H1 (cell line): ENCODE measurements at regions not wholly inside any gene's neighbourhood (a gene's known extent, or its start where the extent isn't known, plus 50 kb on each side); places are given as distances from the start of the nearest gene placed in this dataset.

Source experiments
- CTCF ChIA-PET: fragments of 300-600 bp; sonication (Branson Sonifier 250); formaldehyde crosslinking; loops from one replicate; lab custom pipeline; 2021; ENCODE audit not compliant: partially characterized antibody; lab: Charles Lee
- POLR2A ChIA-PET: fragments of 300-600 bp; sonication (Branson Sonifier 250); formaldehyde crosslinking; loops from one replicate; lab custom pipeline; 2021; ENCODE audit warnings: inconsistent platforms; ENCODE audit not compliant: partially characterized antibody; lab: Charles Lee
- DNase-seq, 2 experiments: peaks; one replicate each; pipeline versions ENCODE4 v3.0.0 to v3.0.0-alpha.2; 2010 to 2022; ENCODE audit warnings: low spot score in 2 of 2, low read depth in 1 of 2, mixed read lengths in 1 of 2
- FAIRE-seq: peaks from 2 replicates; lab custom pipeline; 2011; peaks lifted over from hg19 to GRCh38; lab: Jason Lieb, UNC
- H2AFZ ChIP-seq: 2 replicates; pipeline ENCODE4 v1.8.1; 2012; ENCODE audit warnings: low read length, inconsistent platforms
- H2AK5ac ChIP-seq: 2 replicates; pipeline ENCODE4 v1.6.1; 2013; ENCODE audit warnings: low read depth, low read length
- H2BK120ac ChIP-seq: replicated peaks from 2 replicates; pipeline ENCODE3; 2013; ENCODE audit warnings: low read depth, low read length, inconsistent platforms
- H2BK12ac ChIP-seq: 2 replicates; pipeline ENCODE4 v1.6.1; 2013; ENCODE audit warnings: low read depth, low read length
- H2BK15ac ChIP-seq: 2 replicates; pipeline ENCODE4 v1.6.1; 2013; ENCODE audit warnings: low read length
- H2BK20ac ChIP-seq: 2 replicates; pipeline ENCODE4 v1.6.1; 2013; ENCODE audit warnings: low read length
- H2BK5ac ChIP-seq: 2 replicates; pipeline ENCODE4 v1.6.1; 2013; ENCODE audit warnings: low read depth, low read length
- H3K14ac ChIP-seq: 2 replicates; pipeline ENCODE4 v1.6.1; 2013; ENCODE audit warnings: inconsistent platforms; ENCODE audit not compliant: insufficient read length
- H3K18ac ChIP-seq: 2 replicates; pipeline ENCODE4 v1.6.1; 2013; ENCODE audit warnings: low read length; ENCODE audit errors: extremely low read depth
- H3K23ac ChIP-seq: 2 replicates; pipeline ENCODE4 v1.6.1; 2013; ENCODE audit warnings: inconsistent platforms; ENCODE audit not compliant: insufficient read length
- H3K23me2 ChIP-seq: 2 replicates; pipeline ENCODE4 v1.6.1; 2013; ENCODE audit warnings: low read depth, low read length
- H3K27ac ChIP-seq: 2 replicates; pipeline ENCODE4 v1.6.1; 2011; ENCODE audit warnings: low read depth, low read length, inconsistent platforms
- H3K27me3 ChIP-seq, 4 experiments: replicated peaks in 1 of 4; 1 replicate in 1 of 4; 2 replicates in 3 of 4; pipeline versions ENCODE4 v1.6.1 to v1.8.1; 2011 to 2013; ENCODE audit warnings: low read length in 3 of 4, mild to moderate bottlenecking in 3 of 4, inconsistent platforms in 2 of 4, mixed read lengths in 2 of 4, moderate library complexity in 1 of 4; ENCODE audit not compliant: control insufficient read depth in 3 of 4, insufficient read depth in 3 of 4; ENCODE audit errors: extremely low read depth in 1 of 4
- H3K36me3 ChIP-seq, 4 experiments: 2 replicates each; pipeline versions ENCODE4 v1.6.1 to v1.8.1; 2011 to 2013; ENCODE audit warnings: mild to moderate bottlenecking in 4 of 4, low read length in 3 of 4, moderate library complexity in 2 of 4, control low read depth in 1 of 4, inconsistent platforms in 1 of 4; ENCODE audit not compliant: insufficient read depth in 4 of 4, control insufficient read depth in 2 of 4
- H3K4ac ChIP-seq: replicated peaks from 2 replicates; pipeline ENCODE3; 2013; ENCODE audit warnings: low read length, low read depth, mixed read lengths, inconsistent platforms; ENCODE audit not compliant: insufficient read length
- H3K4me1 ChIP-seq, 4 experiments: replicated peaks in 1 of 4; 1 replicate in 1 of 4; 2 replicates in 3 of 4; pipeline versions ENCODE4 v1.6.1 to v1.8.1; 2011 to 2013; ENCODE audit warnings: low read length in 3 of 4, inconsistent platforms in 2 of 4, mixed read lengths in 1 of 4; ENCODE audit not compliant: insufficient read depth in 4 of 4, control insufficient read depth in 3 of 4
- H3K4me2 ChIP-seq, 2 experiments: 2 replicates each; pipeline versions ENCODE4 v1.6.1 to v1.8.1; 2011 to 2013; ENCODE audit warnings: low read depth in 2 of 2, low read length in 2 of 2, control low read depth in 1 of 2, inconsistent platforms in 1 of 2, mild to moderate bottlenecking in 1 of 2; ENCODE audit not compliant: insufficient read depth in 1 of 2
- H3K4me3 ChIP-seq, 4 experiments: fragments of 200-600, 300-600 bp in 1 of 4; sonication (generic), shearing (Covaris generic), sonication (Bioruptor Twin) in 1 of 4; 2 replicates each; pipeline versions ENCODE4 v1.5.1 to v1.8.1; 2011 to 2016; ENCODE audit warnings: low read length in 4 of 4, low read depth in 3 of 4, control low read depth in 2 of 4, inconsistent platforms in 2 of 4, mild to moderate bottlenecking in 2 of 4, mixed read lengths in 1 of 4, moderate library complexity in 1 of 4; ENCODE audit not compliant: insufficient read depth in 2 of 4; ENCODE audit errors: extremely low read depth in 1 of 4
- H3K56ac ChIP-seq: replicated peaks from 2 replicates; pipeline ENCODE3; 2013; ENCODE audit warnings: low read depth, mild to moderate bottlenecking, mixed read lengths, low read length, inconsistent platforms; ENCODE audit not compliant: insufficient read length
- H3K79me1 ChIP-seq: 2 replicates; pipeline ENCODE4 v1.6.1; 2013; ENCODE audit warnings: low read depth, low read length, control low read depth
- H3K79me2 ChIP-seq, 2 experiments: 2 replicates each; pipeline versions ENCODE4 v1.6.1 to v1.8.1; 2012 to 2013; ENCODE audit warnings: low read length in 2 of 2, mild to moderate bottlenecking in 2 of 2, inconsistent platforms in 1 of 2; ENCODE audit not compliant: insufficient read depth in 2 of 2, control insufficient read depth in 1 of 2
- H3K9ac ChIP-seq, 4 experiments: replicated peaks in 1 of 4; 1 replicate in 1 of 4; 2 replicates in 3 of 4; pipeline versions ENCODE4 v1.6.1 to v1.8.1; 2011 to 2013; ENCODE audit warnings: low read depth in 3 of 4, low read length in 3 of 4, control low read depth in 2 of 4, mild to moderate bottlenecking in 2 of 4, moderate library complexity in 2 of 4, inconsistent platforms in 1 of 4; ENCODE audit errors: extremely low read depth in 1 of 4
- H3K9me3 ChIP-seq, 2 experiments: 2 replicates each; pipeline versions ENCODE4 v1.6.1 to v1.8.1; 2012 to 2013; ENCODE audit warnings: mild to moderate bottlenecking in 2 of 2, moderate library complexity in 2 of 2, control low read depth in 1 of 2, inconsistent platforms in 1 of 2, low read depth in 1 of 2, low read length in 1 of 2, mixed read lengths in 1 of 2; ENCODE audit not compliant: insufficient read depth in 2 of 2
- H4K20me1 ChIP-seq, 2 experiments: replicated peaks in 1 of 2; 2 replicates each; pipeline versions ENCODE3 to v1.8.1; 2011 to 2013; ENCODE audit warnings: inconsistent platforms in 2 of 2, low read length in 2 of 2, mild to moderate bottlenecking in 1 of 2; ENCODE audit not compliant: insufficient read depth in 2 of 2, control insufficient read depth in 1 of 2
- H4K5ac ChIP-seq: 2 replicates; pipeline ENCODE4 v1.6.1; 2013; ENCODE audit warnings: low read length, low read depth, mixed read lengths, inconsistent platforms; ENCODE audit not compliant: insufficient read length
- H4K8ac ChIP-seq: 2 replicates; pipeline ENCODE4 v1.8.0; 2013; ENCODE audit warnings: mild to moderate bottlenecking, moderate library complexity, low read length, inconsistent platforms; ENCODE audit not compliant: insufficient read depth; ENCODE audit errors: extremely low read depth
- H4K91ac ChIP-seq: replicated peaks from 2 replicates; pipeline ENCODE3; 2013; ENCODE audit warnings: low read length, mixed read lengths, inconsistent platforms; ENCODE audit not compliant: insufficient read length
- CHD1 ChIP-seq: IDR thresholded peaks from 2 replicates; pipeline ENCODE4 v1.6.1; 2012; ENCODE audit warnings: low read depth, low read length, improper control_type of control experiment
- CTBP2 ChIP-seq: IDR thresholded peaks from 2 replicates; pipeline ENCODE4 v1.7.0; 2011; ENCODE audit warnings: borderline replicate concordance, mild to moderate bottlenecking, moderate library complexity, mixed read lengths, low read length; ENCODE audit not compliant: insufficient read depth, insufficient read length
- GTF2F1 ChIP-seq: IDR thresholded peaks from 2 replicates; pipeline ENCODE4 v1.6.1; 2012; ENCODE audit warnings: low read depth, low read length, improper control_type of control experiment, borderline replicate concordance
- POLR2A ChIP-seq, 2 experiments: IDR thresholded peaks; 1 replicate in 1 of 2; 2 replicates in 1 of 2; pipeline ENCODE4 v1.6.1; 2011; ENCODE audit warnings: low read depth in 2 of 2, low read length in 2 of 2, mild to moderate bottlenecking in 2 of 2; ENCODE audit errors: control extremely low read depth in 1 of 2
- SAP30 ChIP-seq: fragments of 300-600 bp; sonication (generic); IDR thresholded peaks from 2 replicates; pipeline ENCODE4 v1.7.1; 2012; ENCODE audit warnings: low read length, moderate library complexity, mild to moderate bottlenecking, inconsistent platforms; ENCODE audit not compliant: insufficient read depth, insufficient replicate concordance
- SIN3A ChIP-seq, 2 experiments: IDR thresholded peaks in 1 of 2; conservative IDR thresholded peaks in 1 of 2; 2 replicates each; pipeline ENCODE4 v1.6.1; 2011 to 2012; ENCODE audit warnings: low read length in 2 of 2, improper control_type of control experiment in 1 of 2, low read depth in 1 of 2, mild to moderate bottlenecking in 1 of 2
- TAF7 ChIP-seq: optimal IDR thresholded peaks from 2 replicates; pipeline ENCODE3; 2011; ENCODE audit warnings: low read depth, mild to moderate bottlenecking, inconsistent platforms, low read length, moderate library complexity, borderline replicate concordance
- TEAD4 ChIP-seq: IDR thresholded peaks from 2 replicates; pipeline ENCODE4 v1.6.1; 2012; ENCODE audit warnings: low read depth, low read length, inconsistent platforms, mixed read lengths
- WGBS, 2 experiments: shearing (Covaris generic) in 1 of 2; methylation state at CpG; one replicate each; pipeline versions ENCODE4 v1.1.6 to v1.1.7; 2013 to 2015; ENCODE audit warnings: low lambda C conversion rate in 2 of 2, mixed read lengths in 2 of 2, inconsistent platforms in 1 of 2, low coverage in 1 of 2, missing lambda C conversion rate in 1 of 2; ENCODE audit not compliant: insufficient replicate concordance in 2 of 2, insufficient coverage in 1 of 2, insufficient read length in 1 of 2; ENCODE audit errors: extremely low coverage in 1 of 2, missing lambda C conversion rate in 1 of 2; 5-methylcytosine and 5-hydroxymethylcytosine counted together

GRCh38 chrX:106300239-106300638 is 132.1 kb downstream of the PWWP3B start:
- Histone ChIP-seq H3K4me1 (no peaks in the 10 kb centered on the region), H2AK5ac (no peak overlapping the region), H4K5ac (no peak overlapping the region), H3K27me3 (no peaks in the 10 kb centered on the region), H3K56ac (no peak overlapping the region), H4K20me1 (no peaks in the 10 kb centered on the region), H3K18ac (no peak overlapping the region), H3K79me2 (no peaks in the 10 kb centered on the region), H2BK12ac (no peak overlapping the region), H2BK20ac (no peak overlapping the region), H2BK120ac (no peak overlapping the region), H2BK5ac (no peak overlapping the region), H4K91ac (no peak overlapping the region), H2AFZ (no peak overlapping the region), H3K27ac (no peak overlapping the region), H3K4me2 (no peak overlapping the region), H3K36me3 (no peaks in the 10 kb centered on the region), H3K4ac (no peak overlapping the region), H4K8ac (no peak overlapping the region), H3K23me2 (no peaks in the 10 kb centered on the region), H3K4me3 (no peak overlapping the region), H3K9ac (no peak overlapping the region), H3K9me3 (peaks cover 0 to 3% of the 10 kb centered on the region in 2 experiments; a peak in 1 of 4 replicates), H3K23ac (no peak overlapping the region), H3K79me1 (no peaks in the 10 kb centered on the region), H3K14ac (no peak overlapping the region), H2BK15ac (no peak overlapping the region)
- WGBS, 2 experiments = 78% methylated on average over 2 of the region's 2 CpGs; no CpG with 5 or more reads in 1 of the 2 experiments
- no peak for DNase-seq
- FAIRE-seq = no peak
- TF ChIP-seq GTF2F1 (no peak), SIN3A (conservative IDR thresholded peaks at IDR 0.05 in 1 of 2, IDR thresholded peaks at IDR 0.05 in 1 of 2; ENCODE audit: low read depth in 1 of 2, low read length in 2 of 2) (no peak), CHD1 (no peak), POLR2A (IDR thresholded peaks at IDR 0.05; ENCODE audit: control extremely low read depth in 1 of 2, low read depth in 2 of 2, low read length in 2 of 2) (no peak), SAP30 (no peak), TAF7 (no peak), TEAD4 (no peak), CTBP2 (no peak)
- CTCF ChIA-PET = no interaction called here
- POLR2A ChIA-PET = no interaction called here
